ENCODE measurements at regions not wholly inside any gene's neighbourhood (a gene's known extent, or its start where the extent isn't known, plus 50 kb on each side); places are given as distances from the start of the nearest gene placed in this dataset.

- Histone ChIP-seq H3K9ac (replicated peaks in 1 of 4; ENCODE audit: extremely low read depth in 1 of 4, low read depth in 3 of 4, low read length in 3 of 4) (no peak overlapping the region), H3K23me2 (ENCODE audit: low read depth, low read length) (no peaks in the 10 kb centered on the region), H3K56ac (replicated peaks; ENCODE audit: insufficient read length, low read depth, low read length) (no peak overlapping the region), H4K8ac (ENCODE audit: extremely low read depth, insufficient read depth, low read length) (no peak overlapping the region), H2BK5ac (ENCODE audit: low read depth, low read length) (no peak overlapping the region), H4K5ac (ENCODE audit: insufficient read length, low read depth, low read length) (no peak overlapping the region), H2BK120ac (replicated peaks; ENCODE audit: low read depth, low read length) (no peak overlapping the region), H3K14ac (ENCODE audit: insufficient read length) (no peak overlapping the region), H4K20me1 (replicated peaks in 1 of 2; ENCODE audit: control insufficient read depth in 1 of 2, insufficient read depth in 2 of 2, low read length in 2 of 2) (no peaks in the 10 kb centered on the region), H3K4me1 (replicated peaks in 1 of 4; ENCODE audit: control insufficient read depth in 3 of 4, insufficient read depth in 4 of 4, low read length in 3 of 4) (no peaks in the 10 kb centered on the region), H2AFZ (ENCODE audit: low read length) (no peak overlapping the region), H3K18ac (ENCODE audit: extremely low read depth, low read length) (no peak overlapping the region), H3K23ac (ENCODE audit: insufficient read length) (no peak overlapping the region), H3K4ac (replicated peaks; ENCODE audit: insufficient read length, low read depth, low read length) (no peak overlapping the region), H3K4me3 (ENCODE audit: extremely low read depth in 1 of 4, insufficient read depth in 2 of 4, low read depth in 3 of 4, low read length in 4 of 4) (no peak overlapping the region), H4K91ac (replicated peaks; ENCODE audit: insufficient read length, low read length) (no peak overlapping the region), H2BK12ac (ENCODE audit: low read depth, low read length) (no peak overlapping the region), H3K9me3 (ENCODE audit: insufficient read depth in 2 of 2, low read depth in 1 of 2, low read length in 1 of 2) (no peaks in the 10 kb centered on the region), H3K4me2 (ENCODE audit: insufficient read depth in 1 of 2, low read depth in 2 of 2, low read length in 2 of 2) (no peak overlapping the region), H3K27ac (ENCODE audit: low read depth, low read length) (no peak overlapping the region), H3K36me3 (ENCODE audit: control insufficient read depth in 2 of 4, insufficient read depth in 4 of 4, low read length in 3 of 4) (no peaks in the 10 kb centered on the region), H2BK15ac (ENCODE audit: low read length) (no peak overlapping the region), H2BK20ac (ENCODE audit: low read length) (no peak overlapping the region), H3K27me3 (replicated peaks in 1 of 4; ENCODE audit: control insufficient read depth in 3 of 4, extremely low read depth in 1 of 4, insufficient read depth in 3 of 4, low read length in 3 of 4) (no peaks in the 10 kb centered on the region), H2AK5ac (ENCODE audit: low read depth, low read length) (no peak overlapping the region), H3K79me2 (ENCODE audit: control insufficient read depth in 1 of 2, insufficient read depth in 2 of 2, low read length in 2 of 2) (no peaks in the 10 kb centered on the region), H3K79me1 (ENCODE audit: low read depth, low read length) (no peaks in the 10 kb centered on the region)
- CTCF ChIA-PET (ENCODE audit: partially characterized antibody) = interaction anchor here (0.7 to 0.8 kb wide), 2 partner anchors 9 to 269 kb away, joined by 3 to 4 read pairs; no protein-coding TSS in a partner anchor
- TF ChIP-seq CBX5 (IDR thresholded peaks at IDR 0.05; ENCODE audit: low read depth, low read length) (no peak), EP300 (IDR thresholded peaks at IDR 0.05; ENCODE audit: borderline replicate concordance in 1 of 2, low read depth in 2 of 2, low read length in 2 of 2) (no peak), SIRT6 (IDR thresholded peaks at IDR 0.05; ENCODE audit: low read length) (no peak)
- FAIRE-seq (no peak), DNase-seq (ENCODE audit: low read depth in 1 of 2, low spot score in 2 of 2) (no peak)
- POLR2A ChIA-PET (ENCODE audit: partially characterized antibody) = no interaction called here
- 95% methylated on average over 3 of the region's 3 CpGs; no CpG with 5 or more reads in 1 of the 2 experiments for WGBS, 2 experiments (ENCODE audit: extremely low coverage in 1 of 2, insufficient coverage in 1 of 2, insufficient read length in 1 of 2, insufficient replicate concordance in 2 of 2, low coverage in 1 of 2, low lambda C conversion rate in 2 of 2, missing lambda C conversion rate in 1 of 2)
Measured at GRCh38 chr7:124457841-124458240, 307.8 kb downstream of the GPR37 start.
